D721Med (cell line): ENCODE measurements at regions not wholly inside any gene's neighbourhood (a gene's known extent, or its start where the extent isn't known, plus 50 kb on each side); places are given as distances from the start of the nearest gene placed in this dataset.

Source experiments
- DNase-seq: peaks from one replicate; pipeline ENCODE4 v3.0.0; 2011; ENCODE audit warnings: low spot score; ENCODE audit not compliant: insufficient read length
- FAIRE-seq: peaks from 2 replicates; lab custom pipeline; 2011; peaks lifted over from hg19 to GRCh38; lab: Jason Lieb, UNC
- CTCF ChIP-seq: IDR thresholded peaks from 2 replicates; pipeline ENCODE4 v1.5.1; 2012; ENCODE audit warnings: mild to moderate bottlenecking, control low read depth; ENCODE audit not compliant: insufficient read depth; ENCODE audit errors: missing control alignments

GRCh38 chr2:67694445-67694844 lies 297.3 kb downstream of the ETAA1 start:
- DNase-seq: no peak
- FAIRE-seq: no peak
- TF ChIP-seq CTCF: no peak

- FAIRE-seq (no peak), DNase-seq (no peak)
- no peak for TF ChIP-seq CTCF
These were observed 303.9 kb downstream of the ETAA1 start for GRCh38 chr2:67701011-67701410.

GRCh38 chr2:67702284-67702683 lies 305.2 kb downstream of the ETAA1 start:
- FAIRE-seq: no peak
- DNase-seq: no peak
- no peak for TF ChIP-seq CTCF

GRCh38 chr2:67702937-67703336 lies 305.8 kb downstream of the ETAA1 start:
- no peak for TF ChIP-seq CTCF
- FAIRE-seq (no peak), DNase-seq (no peak)

- DNase-seq (no peak), FAIRE-seq (no peak)
- no peak for TF ChIP-seq CTCF
These were observed 308.9 kb downstream of the ETAA1 start for GRCh38 chr2:67706082-67706481.

GRCh38 chr2:67707896-67708295 lies 310.8 kb downstream of the ETAA1 start:
- DNase-seq: no peak
- TF ChIP-seq CTCF: no peak
- no peak for FAIRE-seq

GRCh38 chr2:67709835-67710234 lies 312.7 kb downstream of the ETAA1 start:
- FAIRE-seq: no peak
- no peak for DNase-seq
- no peak for TF ChIP-seq CTCF
